HepG2 (cell line): ENCODE measurements at regions not wholly inside any gene's neighbourhood (a gene's known extent, or its start where the extent isn't known, plus 50 kb on each side); places are given as distances from the start of the nearest gene placed in this dataset.

Experiments
- ATF2 ChIP-seq: sonication (generic); formaldehyde crosslinking; IDR thresholded peaks from 2 replicates; pipeline ENCODE4 v1.4.0; 2020; ENCODE audit warnings: missing genetic modification reagents
- BCLAF1 ChIP-seq: fragments of 450-650 bp; IDR thresholded peaks from 2 replicates; pipeline ENCODE4 v1.6.1; 2017; ENCODE audit warnings: mild to moderate bottlenecking
- ESRRA ChIP-seq: sonication (generic); formaldehyde crosslinking; IDR thresholded peaks from 2 replicates; pipeline ENCODE4 v1.5.1; 2020; ENCODE audit warnings: mild to moderate bottlenecking, low read depth, missing genetic modification reagents
- EZH2 ChIP-seq: conservative IDR thresholded peaks from 2 replicates; pipeline ENCODE4 v1.6.1; 2012; ENCODE audit warnings: mild to moderate bottlenecking, low read depth, low read length, moderate library complexity
- FOXO4 ChIP-seq: sonication (generic); formaldehyde crosslinking; conservative IDR thresholded peaks from 2 replicates; pipeline ENCODE4 v1.8.1; 2023; ENCODE audit warnings: missing genetic modification reagents
- FOXP1 ChIP-seq, 2 experiments: fragments of 450-650 bp in 1 of 2; IDR thresholded peaks; 2 replicates each; pipeline ENCODE4 v1.6.1; 2017 to 2018; ENCODE audit warnings: antibody characterized with exemption in 1 of 2
- IRF1 ChIP-seq: sonication (generic); formaldehyde crosslinking; IDR thresholded peaks from 2 replicates; pipeline ENCODE4 v1.4.0; 2020; ENCODE audit warnings: low read depth, mild to moderate bottlenecking, missing genetic modification reagents
- POLR2A ChIP-seq, 2 experiments: IDR thresholded peaks; 2 replicates each; pipeline ENCODE4 v1.6.1; 2011; ENCODE audit warnings: low read depth in 2 of 2, low read length in 2 of 2, mild to moderate bottlenecking in 1 of 2, moderate library complexity in 1 of 2; ENCODE audit not compliant: insufficient read depth in 1 of 2
- POLR2AphosphoS5 ChIP-seq: IDR thresholded peaks from 2 replicates; pipeline ENCODE4 v1.6.1; 2012; ENCODE audit warnings: low read depth, low read length
- SP1 ChIP-seq, 2 experiments: fragments of 450-650 bp in 1 of 2; sonication (generic) in 1 of 2; formaldehyde crosslinking in 1 of 2; IDR thresholded peaks; 2 replicates each; pipeline versions ENCODE4 v1.4.0 to v1.6.1; 2016 to 2020; ENCODE audit warnings: missing genetic modification reagents in 1 of 2
- ZNF121 ChIP-seq: sonication (generic); formaldehyde crosslinking; IDR thresholded peaks from 2 replicates; pipeline ENCODE4 v1.5.0; 2020; ENCODE audit warnings: mild to moderate bottlenecking, missing genetic modification reagents
- ZNF713 ChIP-seq: sonication (generic); formaldehyde crosslinking; IDR thresholded peaks from 2 replicates; pipeline ENCODE4 v1.4.0; 2020; ENCODE audit warnings: mild to moderate bottlenecking, missing genetic modification reagents

GRCh38 chr11:86748296-86748695 lies 52.0 kb upstream of the PRSS23 start:
- TF ChIP-seq BCLAF1 (no peak), ATF2 (CRISPR knock-in tag) (no peak), FOXO4 (CRISPR knock-in tag) (no peak), IRF1 (no peak), ZNF121 (CRISPR knock-in tag) (no peak), SP1 (IDR thresholded peaks at IDR 0.05) (no peak), SP1 (CRISPR knock-in tag; IDR thresholded peaks at IDR 0.05) (no peak), ESRRA (CRISPR knock-in tag) (no peak), POLR2AphosphoS5 (no peak), POLR2A (IDR thresholded peaks at IDR 0.05; ENCODE audit: insufficient read depth in 1 of 2, low read depth in 2 of 2, low read length in 2 of 2) (no peak), EZH2 (no peak), ZNF713 (CRISPR knock-in tag) (no peak), FOXP1 (IDR thresholded peaks at IDR 0.05) (no peak), FOXP1 (CRISPR knock-in tag; IDR thresholded peaks at IDR 0.05) (no peak)
